Anterior cingulate cortex (tissue), 58 donors: ENCODE measurements at regions not wholly inside any gene's neighbourhood (a gene's known extent, or its start where the extent isn't known, plus 50 kb on each side); places are given as distances from the start of the nearest gene placed in this dataset.
A peak's percentile ranks its signal among the peaks of the same experiment; 100 is the strongest.
"Not testable (repeated sequence)": the region's sequence is repeated elsewhere in the genome, so short reads cannot be mapped to it uniquely, and the experiment has no call there.

Source experiments
- DNase-seq, 58 donors: peaks; one replicate each; lab custom pipeline; 2025; lab: John Stamatoyannopoulos, UW

DNA sequence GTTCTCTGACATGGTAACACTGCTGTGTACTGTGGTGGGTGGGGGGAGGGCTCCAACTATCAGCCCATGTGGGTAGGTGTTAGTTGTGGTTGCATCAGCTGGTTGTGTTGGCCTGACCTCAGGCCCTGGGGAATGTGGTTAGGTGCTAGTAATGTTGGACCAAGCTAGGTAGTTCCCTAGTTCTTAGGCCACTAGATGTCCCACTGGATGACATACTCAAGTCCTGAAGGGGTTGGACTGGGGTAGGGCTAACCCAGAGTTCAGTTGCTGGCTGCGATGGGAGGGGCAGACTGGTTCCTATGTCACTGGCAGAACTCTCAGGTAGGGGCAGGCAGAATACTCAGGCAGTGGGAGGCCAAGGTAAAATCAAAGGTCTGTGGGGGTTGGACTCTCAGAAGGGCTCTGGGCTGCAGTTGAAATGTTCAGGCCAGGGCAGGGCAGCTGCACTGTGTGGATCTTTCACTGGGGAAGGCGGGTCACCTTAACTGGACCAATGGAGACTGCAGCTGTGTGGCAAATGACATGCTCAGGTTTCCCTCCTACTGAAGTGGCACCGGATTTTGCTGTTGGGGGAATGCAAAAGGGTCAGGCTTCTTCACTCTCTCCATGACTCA lies 870.7 kb downstream of the LRRIQ3 start:
- DNase-seq = no peak

DNA sequence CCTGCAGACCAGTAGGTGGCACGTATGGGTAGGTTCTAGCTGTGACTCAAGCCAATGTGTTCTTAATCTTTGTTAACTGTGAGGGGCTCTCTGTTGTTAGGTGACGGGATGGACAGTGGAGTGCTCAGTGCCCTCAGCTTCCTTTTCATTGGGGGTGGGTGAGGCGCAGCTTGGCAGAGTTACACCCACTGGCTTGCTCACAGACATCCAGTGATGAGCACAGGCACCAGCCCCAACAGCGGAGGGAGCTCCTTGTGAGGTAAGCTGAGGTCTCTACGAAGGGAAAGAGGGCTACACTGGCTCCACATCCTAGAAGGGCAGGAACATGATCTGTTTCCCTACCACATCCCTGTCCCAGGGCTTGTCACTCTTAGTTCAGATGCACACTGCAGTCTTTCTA lies 871.3 kb downstream of the LRRIQ3 start:
- no peak for DNase-seq

DNA sequence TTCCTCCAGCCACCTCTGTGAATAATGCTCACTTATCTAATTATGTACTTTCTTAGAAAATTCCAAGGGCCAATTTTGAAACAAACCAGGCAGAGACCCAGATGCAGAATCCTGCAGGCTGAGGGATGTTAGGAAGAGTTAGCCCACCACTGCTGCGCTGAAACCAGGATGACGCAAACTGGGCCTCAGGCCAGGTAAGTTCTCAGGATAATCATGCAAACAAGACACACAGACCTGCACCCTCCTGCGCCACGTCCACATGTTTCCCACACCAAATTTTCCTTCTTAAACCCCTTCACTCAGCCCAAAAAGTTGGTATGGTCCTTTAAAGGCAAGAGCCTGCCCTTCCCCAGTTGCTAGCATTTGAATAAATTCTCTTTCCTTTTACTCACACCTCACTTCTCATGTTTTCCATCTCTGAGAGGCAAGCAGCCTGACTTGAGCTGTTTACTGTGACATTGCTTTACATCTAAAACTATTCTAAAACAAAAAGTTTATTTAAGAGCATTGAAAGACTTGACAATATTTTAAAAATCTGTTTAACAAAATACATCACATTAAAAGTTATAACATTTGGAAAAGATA lies 887.1 kb downstream of the LRRIQ3 start:
- DNase-seq = no peak

DNA sequence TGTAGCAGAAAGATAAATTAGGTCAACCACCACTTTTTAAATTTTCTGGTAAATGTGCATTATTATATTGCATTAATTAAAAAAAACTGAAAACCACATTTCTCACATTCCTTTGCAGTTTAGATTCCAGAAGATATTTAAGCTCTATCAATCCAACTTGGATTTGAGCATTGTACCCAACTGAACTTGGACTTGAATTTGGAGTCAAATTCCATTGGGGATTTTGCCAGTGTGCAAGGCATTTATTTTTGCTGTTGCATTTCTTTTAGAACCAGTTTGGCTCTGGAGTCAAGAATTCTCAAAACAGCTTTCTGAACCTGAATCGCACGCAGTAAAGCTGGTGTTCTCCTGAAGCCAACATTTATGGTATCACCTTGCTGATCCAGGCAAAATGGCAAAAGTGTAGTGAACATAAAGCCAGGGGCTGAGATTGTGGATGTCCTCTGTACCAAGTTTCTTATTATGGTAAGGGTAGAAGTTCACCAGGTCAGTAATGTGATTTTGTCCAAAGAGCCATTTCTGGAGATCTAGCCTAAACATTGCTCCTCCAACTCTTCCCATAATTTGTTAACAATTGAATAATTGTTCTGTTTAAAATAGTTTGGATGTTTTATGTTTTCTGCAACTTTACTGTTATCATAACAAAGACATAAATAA lies 890.9 kb downstream of the LRRIQ3 start:
- no peak for DNase-seq

DNA sequence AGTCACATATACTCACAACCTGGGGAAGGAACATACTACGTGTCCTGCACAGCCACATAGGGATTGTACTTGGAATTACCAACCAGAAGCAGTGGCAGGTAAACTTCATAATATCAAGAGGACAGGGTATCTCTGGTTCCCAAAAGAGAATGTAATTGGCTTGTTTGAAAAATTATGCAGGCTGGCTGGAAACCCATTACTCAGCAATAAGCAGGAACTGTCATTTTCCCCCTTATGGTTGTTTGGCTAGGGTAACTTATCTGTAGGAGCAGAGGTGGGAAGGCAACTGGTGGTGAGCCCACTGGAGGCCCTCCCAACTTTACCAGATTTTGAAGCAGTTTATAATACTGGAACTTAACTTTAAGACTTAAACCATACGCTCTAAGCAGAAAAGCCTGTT lies 924.1 kb downstream of the LRRIQ3 start:
- no peak for DNase-seq

DNA sequence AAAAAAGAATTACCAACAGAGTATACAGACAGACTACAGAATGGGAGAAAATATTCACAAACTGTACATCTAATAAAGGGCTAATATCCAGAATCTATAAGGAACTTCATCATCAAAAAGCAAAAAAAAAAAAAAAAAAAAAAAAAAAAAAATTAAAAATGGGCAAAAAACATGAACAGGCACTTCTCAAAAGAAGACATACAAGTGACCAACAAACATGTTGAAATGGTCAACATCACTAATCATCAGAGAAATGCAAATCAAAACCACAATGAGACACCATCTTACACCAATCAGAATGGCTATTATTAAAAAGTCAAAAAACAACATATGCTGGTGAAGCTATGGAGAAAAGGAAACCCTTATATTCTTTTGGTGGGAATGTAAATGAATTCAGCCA lies 952.8 kb downstream of the LRRIQ3 start:
- not testable (repeated sequence) for DNase-seq

DNA sequence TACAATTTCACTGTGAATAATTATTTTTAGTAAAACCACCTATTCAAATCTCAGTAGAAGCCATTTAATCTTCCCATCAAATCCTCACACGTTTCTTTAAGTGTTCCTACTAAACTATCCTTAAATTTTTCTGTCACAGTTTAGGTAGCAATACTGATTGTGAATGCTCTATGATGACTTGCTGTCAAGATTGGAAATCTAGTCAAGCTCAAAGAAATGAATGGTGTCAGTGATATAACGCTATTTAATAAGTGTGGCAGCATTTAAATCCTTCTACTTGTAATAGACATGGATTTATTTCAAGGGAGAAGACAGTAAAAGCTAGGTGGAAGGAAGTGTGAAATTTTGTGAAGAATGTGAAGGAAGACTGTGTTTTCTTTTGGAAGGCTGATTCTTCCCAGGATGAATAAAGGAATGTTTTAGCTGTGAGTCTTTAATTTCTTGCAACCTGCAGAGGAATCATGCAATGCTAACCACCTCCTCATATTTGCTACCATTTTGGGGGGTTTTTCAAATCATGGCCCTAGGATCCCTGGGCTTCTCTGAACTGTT lies 936.7 kb upstream of the NEGR1 start:
- no peak for DNase-seq

DNA sequence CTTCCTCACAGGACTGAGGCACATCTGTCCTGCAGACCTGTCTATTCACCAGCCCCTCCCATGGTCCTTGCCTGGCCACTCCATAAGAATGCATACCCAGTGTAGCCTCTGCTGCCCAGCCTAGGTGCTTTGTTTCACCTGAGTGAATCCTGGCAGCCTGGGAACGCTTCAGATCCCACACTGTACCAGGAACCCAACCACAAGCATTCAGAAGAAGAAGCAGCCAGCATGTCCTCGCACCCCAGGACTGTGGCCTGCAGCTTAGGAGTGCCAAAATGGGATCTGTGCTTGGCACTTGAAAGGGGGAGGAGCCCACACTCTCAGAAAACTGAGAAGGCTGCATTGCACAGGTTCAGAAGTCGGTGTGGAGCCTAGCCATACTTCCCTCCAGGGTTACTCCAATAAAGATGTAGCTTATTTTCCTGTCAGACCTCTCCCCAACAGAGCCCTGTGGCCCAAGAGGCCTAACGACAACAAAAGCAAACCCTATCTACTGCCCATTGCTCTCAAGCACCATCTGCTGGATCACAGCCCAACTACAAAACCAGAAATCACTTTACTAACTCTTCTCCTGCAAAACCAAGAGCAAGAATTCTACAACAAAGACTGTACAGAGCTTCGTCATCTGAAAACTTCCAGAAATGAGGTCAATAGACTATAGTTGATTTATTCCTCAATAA lies 923.1 kb upstream of the NEGR1 start:
- no peak for DNase-seq

DNA sequence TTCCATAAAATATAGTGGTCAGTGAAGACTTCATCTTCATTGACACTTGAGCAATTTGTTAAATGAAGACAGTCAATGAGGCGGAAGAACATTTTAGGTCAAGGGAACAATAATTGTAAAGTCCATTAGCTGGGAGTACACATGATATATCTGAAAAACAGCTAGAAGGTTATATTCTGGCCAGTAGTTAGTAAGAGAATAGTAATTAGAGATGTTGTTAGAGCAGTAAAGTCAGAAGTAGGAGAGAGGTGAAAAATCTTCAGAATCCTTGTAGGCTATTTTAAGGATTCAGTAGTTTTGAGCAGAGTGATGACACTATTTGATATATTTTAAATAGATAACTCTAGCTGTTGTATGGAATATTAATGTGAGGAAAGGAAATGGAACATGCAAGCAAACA lies 915.6 kb upstream of the NEGR1 start:
- DNase-seq = no peak

DNA sequence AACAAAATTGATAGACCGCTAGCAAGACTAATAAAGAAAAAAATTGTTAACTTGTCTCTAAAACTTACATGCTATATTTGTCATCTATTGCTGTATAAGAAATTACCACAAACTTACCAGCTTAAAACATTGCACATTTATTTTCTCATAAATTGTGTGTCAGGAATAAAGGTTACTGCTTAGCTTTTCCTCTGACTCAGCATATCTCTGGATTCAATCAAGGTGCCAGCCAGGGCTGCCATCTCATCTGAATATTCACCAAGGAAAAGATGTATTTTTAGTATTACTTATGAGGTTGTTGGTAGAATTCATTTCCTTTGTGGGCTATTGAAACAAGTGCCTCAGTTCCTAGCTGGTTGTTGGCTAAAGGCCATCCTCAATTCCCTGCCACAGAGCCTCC lies 912.6 kb upstream of the NEGR1 start:
- no peak for DNase-seq

DNA sequence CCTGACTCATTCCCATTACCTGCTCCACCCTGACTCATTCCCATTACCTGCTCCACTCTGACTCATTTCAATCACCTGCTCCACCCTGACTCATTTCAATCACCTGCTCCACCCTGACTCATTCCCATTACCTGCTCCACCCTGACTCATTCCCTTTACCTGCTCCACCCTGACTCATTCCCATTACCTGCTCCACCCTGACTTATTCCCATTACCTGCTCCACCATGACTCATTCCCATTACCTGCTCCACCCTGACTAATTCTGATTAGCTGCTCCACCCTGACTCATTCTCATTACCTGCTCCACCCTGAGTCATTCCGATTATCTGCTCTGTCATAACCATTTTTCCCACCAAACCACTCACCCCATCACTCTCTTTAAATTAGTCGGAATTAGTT lies 901.2 kb upstream of the NEGR1 start:
- not testable (repeated sequence) for DNase-seq

DNA sequence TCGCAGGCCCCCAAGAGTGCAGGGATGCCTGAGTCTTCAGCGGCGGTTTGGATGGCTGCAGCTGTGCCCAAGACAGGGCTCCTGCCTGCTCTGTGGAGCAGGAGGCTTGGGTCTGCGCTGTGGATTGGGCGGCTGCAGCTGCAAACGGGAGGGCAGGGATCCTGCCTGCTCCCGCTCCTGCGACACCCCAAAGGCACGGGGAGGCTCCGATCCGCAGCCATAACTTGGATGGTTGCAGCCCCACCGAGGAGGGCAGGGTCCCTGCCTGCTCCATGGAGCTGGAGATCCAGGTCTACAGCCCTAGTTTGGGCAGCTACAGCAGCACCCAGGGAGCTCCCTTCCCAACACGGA lies 898.8 kb upstream of the NEGR1 start:
- peak in 1 of 58 donors; percentile 2 for DNase-seq

DNA sequence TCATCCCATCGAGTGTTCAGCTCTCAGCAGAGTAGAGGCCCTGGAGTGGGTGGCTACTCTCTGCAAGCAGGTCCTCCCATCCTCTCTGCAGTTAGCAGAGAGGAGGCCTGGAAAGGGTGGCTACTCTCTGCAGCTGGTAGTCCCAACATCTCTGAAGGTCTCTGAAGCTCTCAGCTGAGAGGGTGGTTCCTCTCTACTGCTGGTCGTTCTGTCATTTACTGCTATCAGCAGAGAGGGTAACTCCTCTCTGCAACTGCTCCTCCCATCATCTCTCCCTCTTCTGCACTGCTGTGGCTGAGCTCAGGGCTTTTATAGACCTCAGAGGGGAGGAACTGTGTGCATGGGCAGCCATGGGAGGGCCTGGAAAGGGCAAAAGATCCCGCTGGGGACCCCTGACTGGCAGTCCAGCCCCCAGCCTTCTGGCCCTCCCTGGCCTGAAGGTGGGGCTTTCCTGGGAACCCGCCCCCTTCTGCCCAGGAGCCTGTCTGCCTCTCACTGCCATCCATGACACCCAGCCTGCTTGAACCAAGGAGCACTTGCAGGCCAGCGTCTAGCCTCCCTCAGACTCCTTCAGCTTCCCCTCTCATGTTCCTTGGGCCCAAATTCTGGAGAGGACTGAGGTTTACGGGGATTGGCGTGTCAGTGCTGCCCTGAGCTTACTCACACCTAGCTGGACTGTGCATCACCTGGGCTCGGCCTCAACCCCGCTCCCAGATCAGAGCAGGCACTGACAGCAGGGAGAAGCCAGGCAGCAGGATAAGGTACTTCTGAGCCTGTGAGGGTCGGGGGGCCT lies 898.3 kb upstream of the NEGR1 start:
- no peak for DNase-seq

DNA sequence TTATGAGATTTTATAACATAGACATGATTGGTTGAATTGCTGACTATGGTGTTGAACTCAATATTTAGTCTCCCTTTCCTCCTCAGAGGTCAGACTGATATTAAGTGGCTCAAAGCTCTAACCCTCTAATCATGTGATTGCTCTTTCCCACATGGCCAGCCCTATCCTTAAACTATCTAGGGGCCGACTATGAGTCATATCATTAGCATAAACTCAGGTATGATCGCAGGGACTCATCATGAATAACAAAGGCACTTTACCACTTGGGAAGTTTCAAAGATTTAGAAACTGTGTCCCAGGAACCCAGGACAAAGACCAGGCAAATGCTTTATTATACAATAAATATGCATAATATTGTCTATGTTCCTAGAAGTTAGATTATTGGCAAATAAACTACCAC lies 894.6 kb upstream of the NEGR1 start:
- DNase-seq = no peak

DNA sequence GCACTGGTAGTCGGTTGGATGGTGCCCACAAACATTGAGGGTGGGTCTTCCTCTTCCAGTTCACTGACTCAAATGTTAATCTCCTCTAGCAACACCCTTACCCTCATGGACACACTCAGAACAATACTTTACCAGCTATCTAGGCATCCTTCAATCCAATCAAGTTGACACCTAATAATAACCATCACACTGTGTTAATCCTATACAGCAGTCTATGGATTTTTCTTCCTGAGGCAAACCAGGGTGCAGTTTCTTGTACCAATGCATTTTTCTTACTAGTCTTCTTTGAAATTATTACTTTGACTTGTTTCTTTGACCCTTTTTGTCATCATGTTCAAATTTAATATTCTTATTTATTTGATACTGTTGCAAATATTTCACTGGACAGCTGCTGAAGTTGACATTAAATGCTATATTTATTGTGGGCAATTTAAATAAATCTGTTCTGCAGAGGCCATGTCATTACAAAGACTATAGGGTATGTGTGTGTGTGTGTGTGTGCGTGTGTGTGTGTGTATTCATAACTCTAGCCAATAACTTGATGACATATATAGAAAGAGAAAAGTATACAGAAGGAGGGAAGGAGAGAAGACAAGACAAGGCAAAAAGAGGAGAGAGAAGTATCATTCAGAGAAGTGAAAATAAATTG lies 884.8 kb upstream of the NEGR1 start:
- DNase-seq = no peak

DNA sequence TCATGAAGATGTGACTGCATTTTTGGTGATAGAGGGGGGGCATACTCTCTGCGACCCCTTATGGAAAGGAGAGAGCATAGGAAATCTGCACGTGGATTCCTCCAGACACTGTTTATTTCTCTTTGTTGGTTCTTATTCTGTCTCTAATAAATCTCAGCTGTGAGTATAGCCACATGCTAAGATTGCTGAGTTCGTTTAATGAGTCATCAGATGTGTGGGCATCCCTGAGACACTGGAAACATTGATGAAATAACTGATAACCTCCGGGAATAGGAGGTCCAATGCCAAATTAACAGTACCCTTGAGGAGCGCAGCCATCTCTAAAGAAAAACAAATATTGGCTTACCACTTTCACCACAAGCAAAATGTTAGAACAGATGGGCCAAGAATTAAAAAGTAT lies 880.2 kb upstream of the NEGR1 start:
- no peak for DNase-seq

DNA sequence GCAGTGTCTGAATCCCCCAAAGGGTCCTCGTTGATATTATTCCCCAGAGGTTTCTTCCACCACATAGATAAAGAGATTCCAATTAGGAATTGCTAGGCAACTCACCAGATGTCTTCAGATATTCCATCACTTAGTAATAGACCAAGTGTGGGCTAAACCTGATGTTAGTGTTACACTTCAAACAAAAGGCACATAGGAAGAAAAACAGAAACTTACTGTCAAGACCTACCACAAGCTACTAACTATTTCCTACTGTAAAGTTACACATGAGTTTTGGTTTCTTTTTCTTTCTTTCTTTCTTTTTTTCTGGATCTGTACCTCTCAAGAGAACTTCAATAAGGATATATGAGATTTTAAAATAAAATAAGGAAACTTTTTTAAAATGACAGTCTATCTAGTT lies 879.1 kb upstream of the NEGR1 start:
- no peak for DNase-seq

DNA sequence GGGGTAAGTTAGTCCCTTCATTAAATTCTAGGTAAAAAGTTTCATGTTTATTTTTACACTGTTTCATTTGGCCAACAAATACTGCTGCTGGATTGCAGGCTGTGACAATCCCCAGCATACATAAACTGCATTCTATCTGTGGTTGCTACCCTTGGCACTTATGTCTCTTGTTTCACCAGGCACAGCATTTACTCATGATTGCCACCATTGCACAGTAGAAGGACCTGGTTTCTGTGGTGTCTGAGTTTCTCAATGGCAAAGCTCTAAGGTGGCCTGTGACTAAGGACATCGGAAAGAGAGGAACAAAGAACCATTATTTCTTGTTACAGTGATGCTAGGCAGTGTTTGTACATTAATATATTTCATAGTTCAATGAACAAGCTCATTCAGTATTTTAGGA lies 878.4 kb upstream of the NEGR1 start:
- no peak for DNase-seq

DNA sequence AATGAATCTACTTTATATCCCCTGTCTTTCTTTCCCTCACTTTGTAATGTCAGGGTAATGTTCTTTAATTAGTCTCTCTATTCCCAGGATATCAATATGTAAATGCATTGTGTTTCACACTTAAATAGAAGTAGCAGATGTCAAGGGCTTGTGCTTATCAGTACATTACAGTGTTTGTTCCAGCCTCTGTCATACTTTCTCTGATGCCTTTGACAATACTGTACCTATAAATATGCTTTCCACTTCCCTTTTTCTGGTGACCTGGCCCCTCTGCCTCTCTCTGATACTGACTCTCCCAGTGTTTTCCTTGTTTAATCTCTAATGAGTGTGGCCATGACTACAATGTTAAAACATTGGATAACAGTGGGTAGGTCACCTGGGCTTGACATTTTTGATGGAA lies 862.0 kb upstream of the NEGR1 start:
- DNase-seq = no peak

DNA sequence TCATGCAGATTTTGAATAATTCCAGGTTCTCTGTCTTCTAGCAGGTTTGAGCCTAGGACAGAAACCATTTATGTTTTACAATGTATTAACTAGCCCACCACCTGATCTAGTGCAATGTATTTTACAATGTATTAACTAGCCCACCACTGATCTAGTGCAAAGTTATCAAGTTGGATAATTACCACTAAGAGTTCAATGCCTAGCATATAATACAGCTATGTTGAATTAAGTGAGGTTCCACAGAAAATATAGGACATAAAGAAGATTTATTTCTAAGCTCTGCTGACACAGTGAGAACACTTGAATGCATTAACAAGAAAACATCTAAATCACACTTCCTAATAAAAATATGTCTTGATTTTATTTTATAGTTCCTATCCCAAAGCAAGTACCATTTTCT lies 854.6 kb upstream of the NEGR1 start:
- DNase-seq = no peak
